ENCODE measurements at regions not wholly inside any gene's neighbourhood (a gene's known extent, or its start where the extent isn't known, plus 50 kb on each side); places are given as distances from the start of the nearest gene placed in this dataset.

DNA sequence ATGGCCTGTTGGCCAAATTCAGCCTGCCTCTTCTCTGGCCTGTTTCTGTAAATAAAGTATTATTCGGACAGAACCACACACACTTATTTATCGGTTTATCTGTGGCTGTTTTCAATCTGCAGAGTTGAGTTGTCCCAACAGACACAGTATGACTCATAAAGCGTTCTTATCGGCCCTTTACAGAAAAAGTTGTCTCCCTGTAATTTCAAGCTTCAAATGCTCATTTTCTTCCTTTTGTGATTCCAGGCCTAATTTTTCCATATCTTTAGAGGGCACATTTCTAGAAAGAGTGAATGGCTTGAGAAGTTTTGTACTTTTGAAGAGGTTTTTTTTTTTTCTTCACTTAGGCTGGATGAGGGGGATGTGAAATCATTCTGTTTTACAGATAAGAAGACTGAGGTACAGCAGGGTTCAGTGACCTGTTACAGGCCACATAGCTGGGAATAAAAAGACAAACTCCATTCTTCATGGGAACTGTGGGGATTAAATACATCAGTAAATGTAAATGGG lies 440.9 kb downstream of the TSHZ3 start:
- TF ChIP-seq NR1H2 (CRISPR knock-in tag; IDR thresholded peaks at IDR 0.05), result no peak
- TF ChIP-seq, protein P1, sequence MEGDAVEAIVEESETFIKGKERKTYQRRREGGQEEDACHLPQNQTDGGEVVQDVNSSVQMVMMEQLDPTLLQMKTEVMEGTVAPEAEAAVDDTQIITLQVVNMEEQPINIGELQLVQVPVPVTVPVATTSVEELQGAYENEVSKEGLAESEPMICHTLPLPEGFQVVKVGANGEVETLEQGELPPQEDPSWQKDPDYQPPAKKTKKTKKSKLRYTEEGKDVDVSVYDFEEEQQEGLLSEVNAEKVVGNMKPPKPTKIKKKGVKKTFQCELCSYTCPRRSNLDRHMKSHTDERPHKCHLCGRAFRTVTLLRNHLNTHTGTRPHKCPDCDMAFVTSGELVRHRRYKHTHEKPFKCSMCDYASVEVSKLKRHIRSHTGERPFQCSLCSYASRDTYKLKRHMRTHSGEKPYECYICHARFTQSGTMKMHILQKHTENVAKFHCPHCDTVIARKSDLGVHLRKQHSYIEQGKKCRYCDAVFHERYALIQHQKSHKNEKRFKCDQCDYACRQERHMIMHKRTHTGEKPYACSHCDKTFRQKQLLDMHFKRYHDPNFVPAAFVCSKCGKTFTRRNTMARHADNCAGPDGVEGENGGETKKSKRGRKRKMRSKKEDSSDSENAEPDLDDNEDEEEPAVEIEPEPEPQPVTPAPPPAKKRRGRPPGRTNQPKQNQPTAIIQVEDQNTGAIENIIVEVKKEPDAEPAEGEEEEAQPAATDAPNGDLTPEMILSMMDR (IDR thresholded peaks at IDR 0.05), result no peak
- no peak for TF ChIP-seq ELF4 (CRISPR knock-in tag; IDR thresholded peaks at IDR 0.05; ENCODE audit: low read depth)
- no peak for TF ChIP-seq FOXK1 (CRISPR knock-in tag; IDR thresholded peaks at IDR 0.05)
- TF ChIP-seq, protein P2, sequence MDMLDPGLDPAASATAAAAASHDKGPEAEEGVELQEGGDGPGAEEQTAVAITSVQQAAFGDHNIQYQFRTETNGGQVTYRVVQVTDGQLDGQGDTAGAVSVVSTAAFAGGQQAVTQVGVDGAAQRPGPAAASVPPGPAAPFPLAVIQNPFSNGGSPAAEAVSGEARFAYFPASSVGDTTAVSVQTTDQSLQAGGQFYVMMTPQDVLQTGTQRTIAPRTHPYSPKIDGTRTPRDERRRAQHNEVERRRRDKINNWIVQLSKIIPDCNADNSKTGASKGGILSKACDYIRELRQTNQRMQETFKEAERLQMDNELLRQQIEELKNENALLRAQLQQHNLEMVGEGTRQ (CRISPR knock-in tag; IDR thresholded peaks at IDR 0.05), result no peak
- TF ChIP-seq TCF7 (CRISPR knock-in tag; IDR thresholded peaks at IDR 0.05; ENCODE audit: low read depth), result no peak
- TF ChIP-seq NR2C2 (CRISPR knock-in tag; IDR thresholded peaks at IDR 0.05), result no peak
- TF ChIP-seq CREB1 (CRISPR knock-in tag; IDR thresholded peaks at IDR 0.05), result no peak
